Fibroblast of skin of left quadriceps (primary cell): ENCODE measurements at regions not wholly inside any gene's neighbourhood (a gene's known extent, or its start where the extent isn't known, plus 50 kb on each side); places are given as distances from the start of the nearest gene placed in this dataset.

Experiments
- DNase-seq, 2 experiments: peaks; one replicate each; pipeline ENCODE4 v3.0.0-alpha.2; 2013; ENCODE audit warnings: low read depth in 2 of 2

GRCh38 chr16:76176153-76176552 is 101.0 kb upstream of the CNTNAP4 start:
- DNase-seq = no peak

GRCh38 chr16:76176616-76177015 is 100.6 kb upstream of the CNTNAP4 start:
- no peak for DNase-seq

GRCh38 chr16:76182041-76182635 is 95.1 kb upstream of the CNTNAP4 start:
- DNase-seq = no peak

- no peak for DNase-seq
Observed at GRCh38 chr16:76183647-76184046, 93.6 kb upstream of the CNTNAP4 start.

- DNase-seq = no peak
Observed at GRCh38 chr16:76190057-76190456, 87.1 kb upstream of the CNTNAP4 start.

- DNase-seq = no peak
Observed at GRCh38 chr16:76190480-76190879, 86.7 kb upstream of the CNTNAP4 start.

GRCh38 chr16:76193906-76194615 is 83.1 kb upstream of the CNTNAP4 start:
- no peak for DNase-seq

- DNase-seq = no peak
Observed at GRCh38 chr16:76194616-76195015, 82.6 kb upstream of the CNTNAP4 start.

GRCh38 chr16:76195056-76195455 is 82.1 kb upstream of the CNTNAP4 start:
- no peak for DNase-seq

- DNase-seq = no peak
Observed at GRCh38 chr16:76195648-76196047, 81.6 kb upstream of the CNTNAP4 start.

GRCh38 chr16:76197900-76198299 is 79.3 kb upstream of the CNTNAP4 start:
- no peak for DNase-seq

GRCh38 chr16:76199681-76200220 is 77.5 kb upstream of the CNTNAP4 start:
- no peak for DNase-seq

GRCh38 chr16:76201385-76201784 is 75.8 kb upstream of the CNTNAP4 start:
- DNase-seq = no peak

GRCh38 chr16:76204249-76204648 is 73.0 kb upstream of the CNTNAP4 start:
- no peak for DNase-seq

GRCh38 chr16:76207270-76207669 is 69.9 kb upstream of the CNTNAP4 start:
- no peak for DNase-seq

- no peak for DNase-seq
Observed at GRCh38 chr16:76210157-76210556, 67.0 kb upstream of the CNTNAP4 start.

- no peak for DNase-seq
Observed at GRCh38 chr16:76213860-76214259, 63.3 kb upstream of the CNTNAP4 start.

- DNase-seq = no peak
Observed at GRCh38 chr16:76214856-76215255, 62.3 kb upstream of the CNTNAP4 start.

GRCh38 chr16:76222087-76222486 is 55.1 kb upstream of the CNTNAP4 start:
- no peak for DNase-seq

- no peak for DNase-seq
Observed at GRCh38 chr16:76222853-76223252, 54.3 kb upstream of the CNTNAP4 start.

- DNase-seq = no peak
Observed at GRCh38 chr16:76226011-76226410, 51.2 kb upstream of the CNTNAP4 start.

GRCh38 chr16:76226481-76226880 is 50.7 kb upstream of the CNTNAP4 start:
- no peak for DNase-seq
